ENCODE measurements at regions not wholly inside any gene's neighbourhood (a gene's known extent, or its start where the extent isn't known, plus 50 kb on each side); places are given as distances from the start of the nearest gene placed in this dataset.

- DNase-seq: no peak
- CTCF ChIA-PET: no interaction called here
- Mint-ChIP-seq H3K27me3 (ENCODE audit: low read depth) (peaks cover 3% of the 10 kb centered on the region), H3K4me3 (no peak overlapping the region), H3K9me3 (no peaks in the 10 kb centered on the region), H3K27ac (no peak overlapping the region), H3K36me3 (ENCODE audit: low read depth) (no peaks in the 10 kb centered on the region), H3K4me1 (ENCODE audit: low read depth) (no peaks in the 10 kb centered on the region)
- intact Hi-C loops (cut with micrococcal nuclease): no loop called here
Measured at GRCh38 chr5:107325866-107326265, 344.9 kb downstream of the EFNA5 start.

- no peak for DNase-seq
- intact Hi-C loops (cut with micrococcal nuclease): no loop called here
- CTCF ChIA-PET: no interaction called here
- Mint-ChIP-seq H3K36me3 (ENCODE audit: low read depth) (no peaks in the 10 kb centered on the region), H3K4me1 (ENCODE audit: low read depth) (no peaks in the 10 kb centered on the region), H3K4me3 (no peak overlapping the region), H3K27ac (no peak overlapping the region), H3K9me3 (no peaks in the 10 kb centered on the region), H3K27me3 (ENCODE audit: low read depth) (peaks cover 3% of the 10 kb centered on the region)
Measured at GRCh38 chr5:107324809-107325208, 345.9 kb downstream of the EFNA5 start.

- no peaks in the 10 kb centered on the region for H3K9me3 Mint-ChIP-seq
- peaks cover 3% of the 10 kb centered on the region for H3K27me3 Mint-ChIP-seq (ENCODE audit: low read depth)
- no peak for DNase-seq
- CTCF ChIA-PET: no interaction called here
- H3K4me3 Mint-ChIP-seq: no peak overlapping the region
- H3K4me1 Mint-ChIP-seq (ENCODE audit: low read depth): no peaks in the 10 kb centered on the region
- H3K27ac Mint-ChIP-seq: no peak overlapping the region
- no peaks in the 10 kb centered on the region for H3K36me3 Mint-ChIP-seq (ENCODE audit: low read depth)
- intact Hi-C loops (cut with micrococcal nuclease): no loop called here
Measured at GRCh38 chr5:107324071-107324470, 346.7 kb downstream of the EFNA5 start.

- H3K36me3 Mint-ChIP-seq (ENCODE audit: low read depth): no peaks in the 10 kb centered on the region
- no peaks in the 10 kb centered on the region for H3K4me1 Mint-ChIP-seq (ENCODE audit: low read depth)
- no peak overlapping the region for H3K27ac Mint-ChIP-seq
- H3K9me3 Mint-ChIP-seq: no peaks in the 10 kb centered on the region
- no peak overlapping the region for H3K4me3 Mint-ChIP-seq
- no peak for DNase-seq
- CTCF ChIA-PET: no interaction called here
- intact Hi-C loops (cut with micrococcal nuclease): no loop called here
- peaks cover 3% of the 10 kb centered on the region for H3K27me3 Mint-ChIP-seq (ENCODE audit: low read depth)
Measured at GRCh38 chr5:107323536-107323935, 347.2 kb downstream of the EFNA5 start.

- H3K4me3 Mint-ChIP-seq: no peak overlapping the region
- peaks cover 3% of the 10 kb centered on the region for H3K27me3 Mint-ChIP-seq (ENCODE audit: low read depth)
- H3K27ac Mint-ChIP-seq: no peak overlapping the region
- H3K36me3 Mint-ChIP-seq (ENCODE audit: low read depth): no peaks in the 10 kb centered on the region
- intact Hi-C loops (cut with micrococcal nuclease): no loop called here
- no peaks in the 10 kb centered on the region for H3K4me1 Mint-ChIP-seq (ENCODE audit: low read depth)
- DNase-seq: no peak
- CTCF ChIA-PET: interaction anchor here (0.6 kb wide), 1 partner anchor 75 kb away, joined by 3 read pairs; no protein-coding TSS in a partner anchor
- no peaks in the 10 kb centered on the region for H3K9me3 Mint-ChIP-seq
Measured at GRCh38 chr5:107322936-107323335, 347.8 kb downstream of the EFNA5 start.

- Mint-ChIP-seq H3K36me3 (ENCODE audit: low read depth) (no peaks in the 10 kb centered on the region), H3K9me3 (no peaks in the 10 kb centered on the region), H3K27ac (no peak overlapping the region), H3K27me3 (ENCODE audit: low read depth) (peaks cover 3% of the 10 kb centered on the region), H3K4me3 (no peak overlapping the region), H3K4me1 (ENCODE audit: low read depth) (no peaks in the 10 kb centered on the region)
- intact Hi-C loops (cut with micrococcal nuclease): no loop called here
- DNase-seq: no peak
- CTCF ChIA-PET: no interaction called here
Measured at GRCh38 chr5:107321906-107322305, 348.8 kb downstream of the EFNA5 start.

- intact Hi-C loops (cut with micrococcal nuclease): no loop called here
Measured at GRCh38 chr5:107320846-107321245, 349.9 kb downstream of the EFNA5 start.

GRCh38 chr5:107320376-107320775, 350.4 kb downstream of the EFNA5 start:
- Mint-ChIP-seq H3K27me3 (ENCODE audit: low read depth) (peaks cover 3% of the 10 kb centered on the region), H3K27ac (no peak overlapping the region), H3K4me1 (ENCODE audit: low read depth) (no peaks in the 10 kb centered on the region), H3K4me3 (no peak overlapping the region), H3K9me3 (no peaks in the 10 kb centered on the region), H3K36me3 (ENCODE audit: low read depth) (no peaks in the 10 kb centered on the region)
- CTCF ChIA-PET: no interaction called here
- intact Hi-C loops (cut with micrococcal nuclease): no loop called here
- DNase-seq: no peak

More at GRCh38 chr5:107320846-107321245, 349.9 kb downstream of the EFNA5 start:
- H3K9me3 Mint-ChIP-seq: no peaks in the 10 kb centered on the region
- no peak for DNase-seq
- H3K27ac Mint-ChIP-seq: no peak overlapping the region
- no peak overlapping the region for H3K4me3 Mint-ChIP-seq
- peaks cover 3% of the 10 kb centered on the region for H3K27me3 Mint-ChIP-seq (ENCODE audit: low read depth)
- no peaks in the 10 kb centered on the region for H3K4me1 Mint-ChIP-seq (ENCODE audit: low read depth)
- CTCF ChIA-PET: no interaction called here
- no peaks in the 10 kb centered on the region for H3K36me3 Mint-ChIP-seq (ENCODE audit: low read depth)

GRCh38 chr5:107319901-107320300, 350.8 kb downstream of the EFNA5 start:
- Mint-ChIP-seq H3K27ac (no peak overlapping the region), H3K4me1 (ENCODE audit: low read depth) (no peaks in the 10 kb centered on the region), H3K27me3 (ENCODE audit: low read depth) (peaks cover 1% of the 10 kb centered on the region), H3K4me3 (no peak overlapping the region), H3K36me3 (ENCODE audit: low read depth) (no peaks in the 10 kb centered on the region), H3K9me3 (no peaks in the 10 kb centered on the region)
- CTCF ChIA-PET: no interaction called here
- intact Hi-C loops (cut with micrococcal nuclease): no loop called here
- DNase-seq: no peak

GRCh38 chr5:107314330-107314729, 356.4 kb downstream of the EFNA5 start:
- Mint-ChIP-seq H3K4me1 (ENCODE audit: low read depth) (no peaks in the 10 kb centered on the region), H3K9me3 (no peaks in the 10 kb centered on the region), H3K36me3 (ENCODE audit: low read depth) (no peaks in the 10 kb centered on the region), H3K27me3 (ENCODE audit: low read depth) (peaks cover 3% of the 10 kb centered on the region), H3K27ac (no peak overlapping the region), H3K4me3 (no peak overlapping the region)
- CTCF ChIA-PET: interaction anchor here (1.1 kb wide), 1 partner anchor 25 kb away, joined by 8 read pairs; no protein-coding TSS in a partner anchor
- no peak for DNase-seq
- intact Hi-C loops (cut with micrococcal nuclease): no loop called here

- Mint-ChIP-seq H3K4me3 (no peak overlapping the region), H3K36me3 (ENCODE audit: low read depth) (no peaks in the 10 kb centered on the region), H3K27me3 (ENCODE audit: low read depth) (peaks cover 3% of the 10 kb centered on the region), H3K9me3 (no peaks in the 10 kb centered on the region), H3K27ac (no peak overlapping the region), H3K4me1 (ENCODE audit: low read depth) (no peaks in the 10 kb centered on the region)
- no peak for DNase-seq
- intact Hi-C loops (cut with micrococcal nuclease): no loop called here
- CTCF ChIA-PET: interaction anchor here (1.1 kb wide), 1 partner anchor 25 kb away, joined by 8 read pairs; no protein-coding TSS in a partner anchor
Measured at GRCh38 chr5:107313921-107314320, 356.8 kb downstream of the EFNA5 start.

- CTCF ChIA-PET: interaction anchor here (0.8 to 1.1 kb wide), 2 partner anchors 26 to 1620 kb away, joined by 3 to 8 read pairs; no protein-coding TSS in a partner anchor
- H3K9me3 Mint-ChIP-seq: no peaks in the 10 kb centered on the region
- H3K36me3 Mint-ChIP-seq (ENCODE audit: low read depth): no peaks in the 10 kb centered on the region
- DNase-seq: no peak
- H3K27me3 Mint-ChIP-seq (ENCODE audit: low read depth): peaks cover 3% of the 10 kb centered on the region
- no peak overlapping the region for H3K27ac Mint-ChIP-seq
- no peak overlapping the region for H3K4me3 Mint-ChIP-seq
- H3K4me1 Mint-ChIP-seq (ENCODE audit: low read depth): no peaks in the 10 kb centered on the region
- intact Hi-C loops (cut with micrococcal nuclease): no loop called here
Measured at GRCh38 chr5:107313098-107313497, 357.6 kb downstream of the EFNA5 start.

GRCh38 chr5:107310181-107310580, 360.6 kb downstream of the EFNA5 start:
- no peak overlapping the region for H3K4me3 Mint-ChIP-seq
- intact Hi-C loops (cut with micrococcal nuclease): no loop called here
- peaks cover 3% of the 10 kb centered on the region for H3K27me3 Mint-ChIP-seq (ENCODE audit: low read depth)
- H3K9me3 Mint-ChIP-seq: no peaks in the 10 kb centered on the region
- CTCF ChIA-PET: no interaction called here
- H3K36me3 Mint-ChIP-seq (ENCODE audit: low read depth): no peaks in the 10 kb centered on the region
- no peak overlapping the region for H3K27ac Mint-ChIP-seq
- DNase-seq: no peak
- no peaks in the 10 kb centered on the region for H3K4me1 Mint-ChIP-seq (ENCODE audit: low read depth)

GRCh38 chr5:107306594-107306993, 364.1 kb downstream of the EFNA5 start:
- no peak overlapping the region for H3K27ac Mint-ChIP-seq
- H3K9me3 Mint-ChIP-seq: no peaks in the 10 kb centered on the region
- H3K4me3 Mint-ChIP-seq: no peak overlapping the region
- H3K4me1 Mint-ChIP-seq (ENCODE audit: low read depth): no peaks in the 10 kb centered on the region
- H3K36me3 Mint-ChIP-seq (ENCODE audit: low read depth): no peaks in the 10 kb centered on the region
- DNase-seq: no peak
- no peaks in the 10 kb centered on the region for H3K27me3 Mint-ChIP-seq (ENCODE audit: low read depth)
- intact Hi-C loops (cut with micrococcal nuclease): no loop called here
- CTCF ChIA-PET: no interaction called here

Data from activated naive CD4-positive, alpha-beta T cell treated with anti-CD3 and anti-CD28 coated beads for 36 hours (primary cell).